ENCODE measurements at regions not wholly inside any gene's neighbourhood (a gene's known extent, or its start where the extent isn't known, plus 50 kb on each side); places are given as distances from the start of the nearest gene placed in this dataset.

DNA sequence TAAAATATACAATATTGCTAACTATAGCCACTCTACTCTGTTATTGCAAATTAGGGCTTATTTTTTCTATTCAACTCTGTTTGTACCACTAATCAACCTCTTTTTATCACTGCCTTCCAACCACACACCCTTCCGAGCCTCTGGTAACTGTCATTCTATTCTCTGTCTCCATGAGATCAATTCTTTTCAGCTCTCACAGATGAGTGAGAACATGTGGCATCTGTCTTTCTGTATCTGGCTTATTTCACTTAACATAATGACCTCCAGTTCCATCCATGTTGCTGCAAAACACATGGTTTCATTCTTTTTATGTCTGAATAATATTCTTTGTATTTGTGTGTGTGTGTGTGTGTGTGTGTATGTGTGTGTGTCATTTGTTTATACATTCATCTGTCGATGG, 350.1 kb upstream of the DACH1 start:
- no peak for DNase-seq

DNA sequence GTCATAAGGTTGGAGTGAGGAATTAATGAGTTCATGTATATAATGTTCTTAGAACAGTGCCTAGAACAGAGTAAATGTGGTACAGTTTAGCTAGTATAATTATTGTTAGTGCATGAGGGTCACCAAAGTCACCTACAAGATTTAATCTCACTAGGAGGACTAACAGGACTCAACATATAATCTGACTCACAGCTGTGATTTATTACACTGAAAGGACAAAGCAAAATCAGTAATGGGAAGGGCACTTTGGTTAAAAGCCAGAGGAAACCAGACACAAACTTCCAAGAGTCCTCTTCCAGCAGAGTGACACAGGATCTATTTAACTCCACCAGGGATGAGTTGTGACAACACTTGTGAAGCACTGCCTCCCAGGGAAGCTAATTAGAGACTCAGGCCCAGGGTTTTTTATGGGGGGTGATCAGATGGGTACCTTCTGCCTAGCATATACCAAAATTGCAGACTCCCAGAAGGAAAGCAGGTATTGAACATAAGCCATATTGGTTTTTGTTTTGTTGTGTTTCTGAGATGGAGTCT, 341.2 kb upstream of the DACH1 start:
- DNase-seq, result no peak

DNA sequence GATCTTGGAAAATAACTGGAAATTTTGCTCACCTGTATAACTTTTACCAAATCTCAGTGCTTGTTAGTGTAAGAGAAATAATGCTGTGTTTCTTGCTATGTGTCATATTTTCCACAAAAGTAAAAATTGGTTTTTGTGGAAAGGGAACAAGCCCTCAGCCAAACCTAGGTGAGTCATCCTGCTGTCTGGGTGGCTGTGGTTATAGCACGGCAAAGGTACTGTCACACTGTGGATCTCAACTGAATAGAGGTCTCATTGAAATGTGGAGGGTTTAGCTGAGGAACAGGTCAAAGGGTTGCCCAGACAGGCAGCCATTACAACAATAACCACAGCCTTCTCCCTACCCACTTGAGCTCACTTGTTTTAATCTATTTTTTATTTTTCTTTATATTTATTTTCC, 338.8 kb upstream of the DACH1 start:
- no peak for DNase-seq

DNA sequence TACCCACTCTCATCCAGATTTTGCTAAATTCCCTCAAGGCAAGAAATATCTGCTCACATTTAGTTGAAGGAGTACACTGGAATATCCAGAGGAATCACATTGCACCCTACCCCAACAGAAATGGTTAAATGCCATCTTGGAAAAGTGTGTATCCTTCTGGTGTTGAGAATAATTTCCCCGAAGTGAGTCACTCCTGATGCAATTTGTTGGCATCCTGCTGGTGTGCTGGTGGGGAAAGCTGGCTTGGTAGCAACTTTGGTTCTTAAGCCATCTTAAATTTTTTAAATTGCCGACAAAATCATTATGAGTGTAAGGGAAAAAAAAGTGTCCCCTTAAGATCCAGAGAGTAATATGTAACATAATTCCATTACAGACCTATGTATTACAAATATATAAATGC, 337.3 kb upstream of the DACH1 start:
- peak; percentile 23 for DNase-seq

DNA sequence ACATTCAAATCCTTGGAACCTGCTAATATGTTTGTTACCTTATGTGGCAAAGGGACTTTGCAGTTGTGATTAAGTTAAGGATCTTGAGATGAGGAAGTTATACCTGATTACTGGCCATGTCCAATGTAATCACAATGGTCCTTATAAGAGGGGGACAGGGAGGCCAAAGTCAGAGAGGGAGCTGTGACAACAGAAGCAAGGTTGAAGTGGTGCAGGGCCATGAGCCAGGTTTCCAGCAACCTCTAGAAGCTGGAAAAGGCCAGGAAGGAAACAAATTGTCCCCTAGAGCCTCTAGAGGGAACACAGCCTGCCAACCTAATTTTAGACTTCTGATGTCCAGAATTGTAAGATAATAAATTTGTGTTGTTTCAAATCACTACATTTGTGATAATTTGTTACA, 334.7 kb upstream of the DACH1 start:
- no peak for DNase-seq

DNA sequence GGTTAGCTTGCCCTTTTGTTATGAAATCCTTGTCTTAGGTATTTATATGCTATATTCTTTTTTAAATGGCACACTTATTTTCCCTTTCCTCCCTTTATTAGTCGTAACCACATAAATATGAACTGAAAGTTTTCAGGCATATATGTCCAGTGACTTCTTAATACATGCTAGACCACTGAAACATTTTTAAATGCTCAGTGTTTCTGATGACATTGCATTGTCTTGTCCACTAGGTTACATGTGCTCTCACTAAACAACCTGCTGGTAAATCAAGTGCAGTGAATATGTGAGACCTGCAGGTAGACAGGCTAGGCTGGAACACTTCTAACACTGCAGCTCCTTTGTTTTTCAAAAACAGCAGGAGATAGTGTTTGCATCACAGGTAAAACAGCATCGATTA, 332.6 kb upstream of the DACH1 start:
- no peak for DNase-seq

DNA sequence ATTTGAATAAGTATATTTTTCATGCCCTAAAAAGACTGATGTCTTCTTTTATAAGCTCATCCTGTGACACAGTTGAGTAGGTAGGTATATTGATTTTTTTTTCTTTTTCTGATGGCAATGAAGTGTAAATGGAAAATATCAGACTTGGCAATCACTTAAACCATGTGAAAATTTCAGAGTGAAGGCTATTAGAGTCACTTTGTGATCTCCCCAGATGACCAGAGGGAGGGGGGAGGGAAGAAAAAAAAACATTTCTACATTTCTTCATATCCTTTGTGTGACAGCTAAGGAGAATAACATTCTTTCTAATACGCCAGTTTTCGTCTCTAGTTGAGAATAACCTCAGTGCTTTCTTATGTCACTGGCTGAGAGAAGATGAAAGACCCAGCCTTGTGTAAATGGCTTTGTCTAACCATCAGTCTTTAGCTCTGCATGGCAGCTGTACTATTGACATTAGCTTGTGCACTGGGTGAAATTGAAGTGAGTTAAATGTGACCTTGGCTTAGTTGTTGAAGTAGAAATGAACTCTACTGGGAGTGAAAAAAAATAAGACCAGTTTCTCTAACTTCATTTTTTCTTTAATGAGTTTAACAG, 332.1 kb upstream of the DACH1 start:
- DNase-seq, result no peak

DNA sequence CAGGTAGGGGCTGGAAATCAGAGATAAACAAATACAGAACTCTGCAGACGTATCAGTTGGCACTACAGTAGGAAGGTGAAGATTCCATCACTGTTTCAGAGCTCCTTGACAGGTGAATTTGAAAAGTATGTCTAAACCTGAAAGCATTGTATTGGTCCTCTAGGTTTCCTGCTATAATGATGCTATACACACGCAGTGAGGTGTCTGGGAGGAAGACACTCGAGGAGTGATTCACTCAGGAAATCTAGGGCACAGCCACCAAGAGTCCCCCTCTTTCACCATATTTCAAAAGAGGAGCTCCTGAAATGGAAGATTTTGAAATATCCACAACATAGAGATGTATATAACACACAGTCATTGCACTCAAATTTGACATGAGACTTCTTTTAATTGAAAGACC, 331.0 kb upstream of the DACH1 start:
- no peak for DNase-seq

DNA sequence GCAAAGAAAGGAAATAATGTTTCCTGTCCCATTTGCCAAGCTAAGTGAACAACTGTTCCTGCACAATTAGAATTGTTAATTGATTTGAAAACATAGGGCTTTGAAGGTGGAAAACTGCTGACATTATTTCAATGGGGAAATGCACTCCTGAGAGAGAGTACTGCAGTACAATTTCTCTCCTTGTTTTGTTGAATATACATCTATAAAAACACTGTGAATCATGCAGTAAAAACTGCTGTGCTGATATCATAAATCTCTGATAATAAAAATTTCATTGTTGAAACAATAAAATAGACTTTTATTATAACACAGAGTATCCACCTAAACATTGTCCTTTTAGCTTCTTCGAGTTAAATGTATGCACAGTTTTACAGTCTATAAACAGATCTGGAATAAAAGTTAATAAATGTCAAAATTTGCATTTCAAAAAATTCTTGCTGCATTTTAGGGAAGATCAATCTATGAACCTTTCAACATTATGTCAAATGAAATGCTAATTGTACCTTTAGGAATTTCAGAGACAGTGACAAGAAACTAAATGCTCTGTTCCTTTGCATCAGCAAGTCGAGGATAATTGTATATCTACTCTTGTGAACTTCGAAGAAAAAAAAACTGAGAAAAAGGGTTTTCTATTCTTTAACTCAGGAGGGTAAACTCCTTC, 328.2 kb upstream of the DACH1 start:
- no peak for DNase-seq

DNA sequence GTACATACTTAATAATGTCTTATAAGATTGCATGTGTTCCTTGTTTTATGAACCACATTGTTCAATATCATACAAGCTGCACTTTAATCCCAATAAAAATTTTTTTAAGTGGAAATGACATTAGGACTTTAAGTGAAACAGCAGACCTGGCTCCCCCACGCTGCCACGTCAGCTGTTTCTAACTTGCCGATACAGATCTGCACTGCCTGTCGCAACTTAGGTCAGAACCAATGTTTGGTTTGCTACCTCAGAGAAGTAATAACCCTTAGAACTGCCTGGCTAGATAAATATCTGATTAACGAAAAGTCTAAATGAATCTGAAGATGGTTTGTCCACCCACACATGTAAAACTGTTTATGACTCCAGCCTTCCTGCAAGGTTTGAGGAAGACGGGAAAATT, 327.5 kb upstream of the DACH1 start:
- DNase-seq, result no peak

DNA sequence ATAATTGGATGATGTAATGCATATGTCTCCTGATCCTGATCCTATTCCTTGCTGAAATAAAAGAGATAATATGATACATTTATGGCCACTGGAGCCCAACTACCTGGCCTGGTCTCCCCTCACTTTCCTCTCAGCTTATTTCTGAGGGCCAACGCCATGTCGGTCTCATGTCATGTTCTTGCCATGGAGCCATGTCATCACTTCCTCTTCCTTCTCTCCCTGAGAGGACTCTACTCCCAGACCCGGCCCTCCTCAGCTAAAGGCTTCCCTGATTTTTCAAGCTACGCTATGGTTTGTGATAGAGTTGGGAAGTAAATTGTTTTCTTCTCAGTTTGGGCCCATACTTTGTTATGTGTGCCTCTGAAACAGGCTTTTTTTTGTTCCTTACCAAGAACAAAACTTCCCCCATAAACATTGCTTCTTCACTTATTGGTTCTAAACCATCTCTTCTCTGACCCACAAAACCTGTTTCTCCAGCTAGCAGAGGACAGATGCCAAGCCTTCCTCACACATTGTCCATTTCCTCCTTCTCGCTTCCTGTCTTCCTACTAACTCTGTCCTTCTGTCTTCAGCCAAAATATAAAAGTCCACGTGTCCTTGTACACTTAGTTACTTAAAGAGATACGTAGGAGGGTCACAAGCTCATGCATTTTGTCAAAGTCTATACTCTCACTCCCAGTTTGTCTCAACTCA, 319.9 kb upstream of the DACH1 start:
- DNase-seq, result no peak

DNA sequence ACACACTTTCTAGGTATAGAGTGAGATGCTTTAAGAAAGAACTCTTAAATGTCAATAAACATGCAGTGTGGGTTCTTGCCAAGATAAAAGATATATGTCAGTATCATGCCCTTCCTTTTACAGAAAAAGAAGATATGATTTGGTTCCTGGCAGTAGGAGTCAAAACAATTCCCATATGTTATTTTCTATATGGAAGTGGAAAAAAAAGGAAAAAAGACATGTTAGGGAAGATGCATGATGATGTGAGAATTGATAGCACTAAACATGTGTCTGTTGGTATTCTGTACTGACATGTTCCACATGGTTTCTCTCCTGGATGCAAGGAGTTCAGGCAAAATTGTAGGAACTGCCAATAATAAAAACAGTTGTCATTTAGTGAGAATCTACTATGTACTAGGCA, 318.8 kb upstream of the DACH1 start:
- no peak for DNase-seq

DNA sequence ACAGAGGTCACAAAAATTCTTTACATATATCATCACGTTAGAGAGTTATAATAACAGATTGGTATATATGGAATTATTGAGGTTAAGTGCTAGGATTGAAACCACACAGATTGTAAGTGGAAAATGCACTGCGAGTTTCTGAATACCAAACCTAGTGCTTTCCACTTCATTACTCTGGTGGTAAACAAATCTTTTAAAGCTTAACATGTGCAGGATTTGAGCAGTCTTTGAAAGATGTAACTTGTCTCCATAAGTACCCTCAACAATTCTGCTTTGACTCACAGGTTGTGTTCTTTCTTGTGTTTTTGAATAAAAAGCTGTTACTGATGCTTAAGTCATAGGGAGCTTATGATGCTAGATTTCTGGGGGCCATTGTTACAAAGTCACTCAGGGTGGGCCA, 314.7 kb upstream of the DACH1 start:
- no peak for DNase-seq

DNA sequence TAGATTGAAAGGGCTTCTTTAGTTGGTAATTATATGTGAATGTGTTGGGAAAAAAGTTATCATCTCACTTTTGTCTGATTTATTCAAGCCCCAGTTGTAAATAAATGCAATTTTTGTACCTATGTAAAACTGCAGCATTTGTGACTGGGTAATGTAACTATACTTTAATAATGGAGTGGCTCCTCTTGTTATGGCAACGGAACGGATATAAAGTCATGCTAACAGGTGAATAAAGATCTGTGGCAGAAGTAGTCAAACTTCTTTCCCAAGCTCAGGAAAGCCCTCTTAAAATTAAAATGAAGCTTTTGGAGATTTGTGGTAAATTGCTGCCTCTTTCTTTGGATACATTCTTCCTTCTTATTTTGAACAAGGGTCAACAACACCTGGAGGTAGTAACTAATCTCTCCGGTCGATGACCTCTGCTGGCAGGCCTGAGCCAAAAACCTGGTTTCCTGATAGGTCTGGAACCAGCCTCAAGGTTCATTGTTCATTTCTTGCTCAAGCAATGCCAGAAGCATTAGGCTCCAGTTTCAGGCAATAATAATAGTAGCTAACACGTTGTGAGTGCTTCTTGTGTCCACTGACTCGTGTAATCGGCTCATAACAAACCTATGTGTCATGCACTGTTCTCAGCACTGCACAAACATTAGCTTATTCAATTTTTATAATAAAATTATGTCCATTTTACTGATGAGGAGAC, 313.4 kb upstream of the DACH1 start:
- peak; percentile 11 for DNase-seq

DNA sequence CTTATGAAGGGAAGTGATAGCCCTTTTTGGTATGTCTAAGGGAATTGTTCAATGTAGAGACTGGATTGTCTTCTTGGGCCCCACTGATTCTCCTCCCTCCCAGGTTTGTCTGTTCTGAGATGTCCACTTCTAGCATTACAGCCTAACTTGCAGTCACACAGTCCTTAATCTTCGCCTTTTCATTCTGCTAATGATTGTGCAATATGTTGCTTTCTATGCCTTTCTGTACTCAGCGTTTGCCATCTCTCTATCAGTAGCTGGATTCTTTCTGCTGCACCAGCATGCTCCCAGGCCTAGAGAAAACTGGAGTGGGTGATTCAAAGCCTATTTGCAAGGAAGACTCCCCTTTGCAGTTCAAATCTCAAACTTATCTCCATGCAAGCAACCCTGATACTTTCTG, 307.5 kb upstream of the DACH1 start:
- DNase-seq, result no peak

DNA sequence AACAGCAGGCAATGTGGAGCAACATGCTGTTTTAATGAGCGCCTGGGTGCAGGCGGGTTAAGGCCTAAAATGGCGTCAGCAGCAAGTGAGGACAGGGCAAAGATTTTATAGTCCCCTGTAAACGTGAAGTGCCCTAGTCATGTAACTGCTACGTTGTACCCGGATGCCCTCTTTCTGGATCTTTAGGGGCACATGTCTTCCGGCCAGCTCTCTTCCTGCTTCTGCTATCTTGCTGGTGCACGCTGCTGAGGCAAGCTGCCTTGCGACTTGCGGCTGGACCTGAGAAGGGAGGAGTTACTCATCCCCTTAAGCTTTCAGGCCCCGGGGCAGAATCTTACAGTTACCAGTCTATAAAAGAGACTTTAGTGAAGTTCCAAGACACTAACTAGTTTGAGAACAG, 303.6 kb upstream of the DACH1 start:
- no peak for DNase-seq

DNA sequence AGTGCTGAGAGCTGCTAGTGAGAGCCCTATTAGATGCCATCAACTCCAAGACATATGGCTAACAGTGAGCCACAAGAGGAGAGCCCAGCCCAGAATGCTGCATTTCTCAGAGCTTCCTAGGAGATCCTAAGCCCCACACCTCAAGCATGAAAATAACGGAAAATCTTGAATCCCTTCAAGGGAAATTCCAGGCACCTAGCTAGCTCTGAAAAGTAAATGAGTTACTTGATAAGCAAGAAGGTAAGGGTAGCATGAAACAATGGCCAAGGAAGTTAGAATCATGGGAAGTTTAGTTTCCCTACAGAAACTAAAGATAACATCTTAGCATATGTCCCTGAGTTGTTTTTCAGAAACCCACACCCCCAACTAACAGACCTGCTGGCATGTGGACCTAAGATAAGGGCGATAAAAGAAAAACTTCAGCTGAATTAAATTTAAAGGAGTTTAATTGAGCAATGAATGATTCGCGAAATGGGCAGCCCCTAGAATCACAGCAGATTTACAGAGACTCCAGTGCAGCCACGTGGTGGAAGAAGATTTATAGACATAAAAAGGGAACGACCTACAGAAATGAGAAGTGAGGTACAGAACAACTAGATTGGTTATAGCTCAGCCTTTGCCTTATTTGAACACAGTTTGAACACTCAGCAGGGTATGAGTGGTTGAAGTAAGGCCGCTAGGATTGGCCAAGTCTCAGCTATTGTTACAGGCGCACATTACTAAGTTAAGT, 301.3 kb upstream of the DACH1 start:
- DNase-seq, result no peak

DNA sequence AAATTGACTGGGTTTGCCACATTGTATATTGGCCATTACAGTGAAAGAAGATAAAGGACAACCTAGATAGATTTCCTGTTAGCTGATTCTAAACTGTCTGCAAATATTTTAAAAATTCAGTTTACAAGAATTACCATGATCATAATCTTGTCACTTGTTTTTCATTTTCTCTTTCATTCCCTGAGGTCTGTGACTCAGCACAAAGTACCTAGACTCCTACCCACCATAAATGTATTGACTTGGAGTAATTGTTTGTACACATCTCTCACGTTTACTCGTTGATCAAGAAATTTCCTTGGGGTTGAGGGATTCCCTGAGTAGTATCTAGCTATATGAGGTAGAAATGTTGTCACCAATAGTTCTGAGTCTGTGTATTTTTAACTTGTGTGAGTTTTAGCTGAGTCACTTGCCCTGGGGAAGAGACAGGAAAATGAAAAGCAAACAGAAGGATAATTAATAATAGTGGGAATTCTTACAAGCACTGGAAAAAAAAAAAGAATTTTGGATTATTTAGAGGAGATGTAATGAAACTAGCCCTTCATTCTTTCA, 299.2 kb upstream of the DACH1 start:
- no peak for DNase-seq

DNA sequence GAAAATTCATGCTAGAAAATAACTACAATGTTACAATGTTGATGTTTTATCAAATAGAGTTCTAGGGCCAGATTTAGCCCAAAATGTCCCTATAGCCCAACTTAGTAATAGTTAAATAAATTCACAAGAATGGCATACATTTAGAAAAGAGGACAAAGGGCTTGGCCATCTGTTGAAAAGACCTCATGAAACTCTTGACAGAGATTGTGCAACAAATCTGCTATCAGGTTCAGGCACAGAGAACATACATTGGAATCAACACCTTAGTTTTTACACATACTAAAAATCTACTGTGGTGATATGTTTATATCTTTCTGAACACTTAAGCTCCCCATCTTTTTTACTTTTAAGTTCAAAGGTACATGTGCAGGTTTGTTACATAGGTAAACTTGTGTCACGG, 298.3 kb upstream of the DACH1 start:
- no peak for DNase-seq

DNA sequence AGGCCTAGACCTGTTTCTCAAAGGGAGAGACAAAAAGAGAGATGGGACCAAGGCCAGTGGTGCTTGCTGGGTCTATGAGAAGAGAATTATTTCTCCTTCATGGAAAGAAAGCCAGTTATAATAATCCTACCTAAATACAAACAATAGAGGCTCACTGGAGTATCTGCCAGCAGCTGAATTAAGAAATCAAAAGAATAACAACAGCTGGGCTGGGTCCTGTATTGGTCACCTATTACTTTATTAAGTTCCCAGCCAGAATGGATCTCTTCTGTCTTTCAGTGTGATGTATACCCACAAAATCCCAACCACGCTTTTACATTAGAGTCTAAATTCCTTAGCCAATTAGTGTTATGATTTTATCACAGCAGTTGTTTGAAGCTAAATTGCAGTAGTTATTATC, 297.8 kb upstream of the DACH1 start:
- DNase-seq, result no peak

DNA sequence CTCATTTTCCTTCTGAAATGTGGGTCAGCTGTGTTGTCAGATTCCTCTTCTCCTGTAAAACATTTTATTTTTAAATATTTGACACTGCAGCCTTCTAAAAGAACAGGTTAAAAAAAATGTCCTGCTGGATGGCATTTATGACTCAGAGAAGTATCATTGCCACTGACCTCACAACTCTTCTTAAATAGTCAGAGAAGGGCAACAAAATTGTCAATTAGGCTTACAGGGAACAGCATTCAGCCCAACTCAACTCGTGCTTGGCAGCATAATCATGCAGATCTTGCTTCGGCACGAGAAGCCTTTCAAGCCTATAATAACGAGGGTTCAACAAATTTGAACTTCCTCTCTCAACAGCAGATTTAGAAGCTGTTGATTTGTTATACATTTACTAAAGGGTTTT, 296.7 kb upstream of the DACH1 start:
- DNase-seq, result no peak

DNA sequence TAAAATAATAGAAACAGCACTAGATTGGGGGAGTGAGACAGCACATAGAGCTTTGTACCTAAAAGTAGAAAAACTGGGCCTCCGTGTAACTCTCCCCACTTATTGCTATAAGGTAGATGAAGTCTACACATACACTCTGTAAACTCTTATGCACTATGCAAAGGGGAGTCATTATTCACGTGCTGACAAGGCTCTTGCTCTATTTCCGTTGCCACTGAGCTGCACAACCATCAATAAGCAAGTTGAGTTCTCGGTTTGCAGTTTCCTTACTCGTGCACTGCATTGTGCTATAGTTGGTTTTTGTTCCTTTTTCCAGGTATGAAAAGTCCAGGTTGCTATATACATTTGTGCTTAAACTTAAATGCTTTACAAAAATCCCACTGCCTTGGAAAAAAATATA, 294.0 kb upstream of the DACH1 start:
- no peak for DNase-seq

DNA sequence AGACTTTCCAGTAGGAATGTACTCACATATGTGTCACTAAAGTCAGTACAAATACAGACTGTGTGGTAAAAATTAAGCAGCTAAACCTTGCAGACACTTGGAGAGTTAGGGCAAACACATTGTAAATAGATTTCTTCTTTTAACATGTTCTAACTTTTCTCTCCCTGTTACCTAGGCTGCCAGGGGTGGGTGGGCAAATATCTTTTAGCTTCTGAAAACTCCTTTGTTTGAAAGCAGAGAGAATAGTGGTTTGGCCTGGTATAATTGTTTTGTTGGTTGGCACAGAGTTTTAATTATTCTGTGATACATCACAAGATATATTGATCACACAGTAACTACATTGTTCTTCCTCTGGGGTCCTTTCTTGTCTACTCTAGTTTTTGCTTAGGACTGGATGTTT, 289.8 kb upstream of the DACH1 start:
- DNase-seq, result no peak

Measured in NCI-H2171 treated with DMSO at 0.1 percent for 48 hours (cell line).